HG03196 (cell line): ENCODE measurements at regions not wholly inside any gene's neighbourhood (a gene's known extent, or its start where the extent isn't known, plus 50 kb on each side); places are given as distances from the start of the nearest gene placed in this dataset.

Experiments
- ATAC-seq: cut with Tn5 transposase; IDR thresholded peaks from one replicate; pipeline ENCODE4 v1.9.1; 2021; ENCODE audit not compliant: unreplicated experiment

- no peak for ATAC-seq
Observed at GRCh38 chr2:81706856-81707255, 1402.3 kb upstream of the LRRTM1 start.

- no peak for ATAC-seq
Observed at GRCh38 chr2:81703831-81704230, 1399.3 kb upstream of the LRRTM1 start.

- no peak for ATAC-seq
Observed at GRCh38 chr2:81692566-81692965, 1388.0 kb upstream of the LRRTM1 start.

GRCh38 chr2:81675641-81676040 is 1371.1 kb upstream of the LRRTM1 start:
- ATAC-seq, result no peak

GRCh38 chr2:81672923-81673322 is 1368.4 kb upstream of the LRRTM1 start:
- no peak for ATAC-seq

- no peak for ATAC-seq
Observed at GRCh38 chr2:81672516-81672915, 1368.0 kb upstream of the LRRTM1 start.

- no peak for ATAC-seq
Observed at GRCh38 chr2:81670885-81671284, 1366.3 kb upstream of the LRRTM1 start.

- no peak for ATAC-seq
Observed at GRCh38 chr2:81661081-81661480, 1356.5 kb upstream of the LRRTM1 start.

- ATAC-seq, result no peak
Observed at GRCh38 chr2:81658227-81658626, 1353.7 kb upstream of the LRRTM1 start.

- ATAC-seq, result no peak
Observed at GRCh38 chr2:81650048-81650971, 1345.8 kb upstream of the LRRTM1 start.

GRCh38 chr2:81648806-81649205 is 1344.3 kb upstream of the LRRTM1 start:
- ATAC-seq, result no peak

GRCh38 chr2:81648370-81648769 is 1343.8 kb upstream of the LRRTM1 start:
- ATAC-seq, result no peak

- ATAC-seq, result no peak
Observed at GRCh38 chr2:81647715-81648230, 1343.2 kb upstream of the LRRTM1 start.

GRCh38 chr2:81645745-81646301 is 1341.3 kb upstream of the LRRTM1 start:
- no peak for ATAC-seq

GRCh38 chr2:81644189-81644588 is 1339.6 kb upstream of the LRRTM1 start:
- no peak for ATAC-seq

- ATAC-seq, result no peak
Observed at GRCh38 chr2:81624825-81625224, 1320.3 kb upstream of the LRRTM1 start.

- ATAC-seq, result no peak
Observed at GRCh38 chr2:81600088-81600487, 1295.5 kb upstream of the LRRTM1 start.

- no peak for ATAC-seq
Observed at GRCh38 chr2:81598453-81598852, 1293.9 kb upstream of the LRRTM1 start.

GRCh38 chr2:81589406-81589805 is 1284.9 kb upstream of the LRRTM1 start:
- no peak for ATAC-seq

GRCh38 chr2:81583311-81584108 is 1279.0 kb upstream of the LRRTM1 start:
- no peak for ATAC-seq

GRCh38 chr2:81576713-81577112 is 1272.2 kb upstream of the LRRTM1 start:
- ATAC-seq, result no peak
